ENCODE measurements at regions not wholly inside any gene's neighbourhood (a gene's known extent, or its start where the extent isn't known, plus 50 kb on each side); places are given as distances from the start of the nearest gene placed in this dataset.

GRCh38 chr4:182015014-182015413 lies 228.2 kb upstream of the TENM3 start:
- H3K27me3 ChIP-seq, result no peaks in the 10 kb centered on the region
- no peak overlapping the region for H3K27ac ChIP-seq
- DNase-seq (ENCODE audit: extremely low spot score in 2 of 2), result no peak
- no peaks in the 10 kb centered on the region for H3K9me3 ChIP-seq
- no peak for TF ChIP-seq POLR2A (IDR thresholded peaks at IDR 0.05)
- H3K4me1 ChIP-seq, result no peaks in the 10 kb centered on the region
- no peak overlapping the region for H3K4me3 ChIP-seq
- H3K36me3 ChIP-seq, result no peaks in the 10 kb centered on the region
- intact Hi-C loops (cut with DNase I), result no loop called here

GRCh38 chr4:182015893-182016292 lies 227.3 kb upstream of the TENM3 start:
- Histone ChIP-seq H3K4me1 (no peaks in the 10 kb centered on the region), H3K9me3 (no peaks in the 10 kb centered on the region), H3K27ac (no peak overlapping the region), H3K27me3 (no peaks in the 10 kb centered on the region), H3K36me3 (no peaks in the 10 kb centered on the region), H3K4me3 (no peak overlapping the region)
- DNase-seq (ENCODE audit: extremely low spot score in 2 of 2), result no peak
- intact Hi-C loops (cut with DNase I), result no loop called here
- TF ChIP-seq POLR2AphosphoS5 (IDR thresholded peaks at IDR 0.05; ENCODE audit: insufficient read depth in 1 of 2, low read depth in 1 of 2) (no peak), CTCF (IDR thresholded peaks at IDR 0.05) (no peak), POLR2A (IDR thresholded peaks at IDR 0.05) (no peak)

- intact Hi-C loops (cut with DNase I), result no loop called here
- H3K27me3 ChIP-seq, result no peaks in the 10 kb centered on the region
- H3K9me3 ChIP-seq, result no peaks in the 10 kb centered on the region
- H3K27ac ChIP-seq, result no peak overlapping the region
- TF ChIP-seq POLR2AphosphoS5 (IDR thresholded peaks at IDR 0.05; ENCODE audit: insufficient read depth in 1 of 2, low read depth in 1 of 2), result no peak
- no peak for TF ChIP-seq POLR2A (IDR thresholded peaks at IDR 0.05)
- TF ChIP-seq CTCF (IDR thresholded peaks at IDR 0.05), result no peak
- no peaks in the 10 kb centered on the region for H3K4me1 ChIP-seq
- no peaks in the 10 kb centered on the region for H3K36me3 ChIP-seq
- no peak for DNase-seq (ENCODE audit: extremely low spot score in 2 of 2)
- no peak overlapping the region for H3K4me3 ChIP-seq
These were observed 226.2 kb upstream of the TENM3 start for GRCh38 chr4:182017038-182017437.

GRCh38 chr4:182018691-182019090 lies 224.5 kb upstream of the TENM3 start:
- Histone ChIP-seq H3K4me3 (no peak overlapping the region), H3K27me3 (no peaks in the 10 kb centered on the region), H3K9me3 (no peaks in the 10 kb centered on the region), H3K27ac (no peak overlapping the region), H3K36me3 (no peaks in the 10 kb centered on the region), H3K4me1 (no peaks in the 10 kb centered on the region)
- intact Hi-C loops (cut with DNase I), result no loop called here
- DNase-seq (ENCODE audit: extremely low spot score in 2 of 2), result no peak
- TF ChIP-seq CTCF (IDR thresholded peaks at IDR 0.05), result no peak
- no peak for TF ChIP-seq POLR2AphosphoS5 (IDR thresholded peaks at IDR 0.05; ENCODE audit: insufficient read depth in 1 of 2, low read depth in 1 of 2)
- no peak for TF ChIP-seq POLR2A (IDR thresholded peaks at IDR 0.05)

- no peak overlapping the region for H3K27ac ChIP-seq
- H3K9me3 ChIP-seq, result no peaks in the 10 kb centered on the region
- no peaks in the 10 kb centered on the region for H3K4me1 ChIP-seq
- TF ChIP-seq CTCF (IDR thresholded peaks at IDR 0.05) (no peak), POLR2A (IDR thresholded peaks at IDR 0.05) (no peak), POLR2AphosphoS5 (IDR thresholded peaks at IDR 0.05; ENCODE audit: insufficient read depth in 1 of 2, low read depth in 1 of 2) (no peak)
- no peak for DNase-seq (ENCODE audit: extremely low spot score in 2 of 2)
- H3K36me3 ChIP-seq, result no peaks in the 10 kb centered on the region
- intact Hi-C loops (cut with DNase I), result no loop called here
- no peak overlapping the region for H3K4me3 ChIP-seq
- no peaks in the 10 kb centered on the region for H3K27me3 ChIP-seq
These were observed 224.0 kb upstream of the TENM3 start for GRCh38 chr4:182019148-182019652.

- TF ChIP-seq POLR2A (IDR thresholded peaks at IDR 0.05) (no peak), POLR2AphosphoS5 (IDR thresholded peaks at IDR 0.05; ENCODE audit: insufficient read depth in 1 of 2, low read depth in 1 of 2) (no peak), CTCF (IDR thresholded peaks at IDR 0.05) (no peak)
- no peaks in the 10 kb centered on the region for H3K36me3 ChIP-seq
- no peaks in the 10 kb centered on the region for H3K27me3 ChIP-seq
- no peak for DNase-seq (ENCODE audit: extremely low spot score in 2 of 2)
- H3K9me3 ChIP-seq, result no peaks in the 10 kb centered on the region
- no peak overlapping the region for H3K27ac ChIP-seq
- no peaks in the 10 kb centered on the region for H3K4me1 ChIP-seq
- no peak overlapping the region for H3K4me3 ChIP-seq
- intact Hi-C loops (cut with DNase I), result no loop called here
These were observed 220.3 kb upstream of the TENM3 start for GRCh38 chr4:182022909-182023308.

All from vagina (tissue), 2 donors.